Mammary epithelial cell (primary cell): ENCODE measurements at regions not wholly inside any gene's neighbourhood (a gene's known extent, or its start where the extent isn't known, plus 50 kb on each side); places are given as distances from the start of the nearest gene placed in this dataset.

Experiments
- CTCF ChIP-seq, 2 donors: IDR thresholded peaks in 1 of 2; conservative IDR thresholded peaks in 1 of 2; 2 replicates each; pipeline ENCODE4 v1.5.1; 2011 to 2012; ENCODE audit warnings: inconsistent platforms in 2 of 2, low read length in 2 of 2, mild to moderate bottlenecking in 2 of 2, control low read depth in 1 of 2, low read depth in 1 of 2; ENCODE audit not compliant: insufficient read depth in 1 of 2; ENCODE audit errors: extremely low read depth in 1 of 2
- EZH2 ChIP-seq: IDR thresholded peaks from 2 replicates; pipeline ENCODE4 v1.6.1; 2012; ENCODE audit warnings: low read length, inconsistent platforms, borderline replicate concordance

- TF ChIP-seq CTCF (conservative IDR thresholded peaks at IDR 0.05 in 1 of 2, IDR thresholded peaks at IDR 0.05 in 1 of 2; ENCODE audit: extremely low read depth in 1 of 2, insufficient read depth in 1 of 2, low read depth in 1 of 2, low read length in 2 of 2), result peak in 1 of 2 donors; percentile 5
- TF ChIP-seq EZH2, result no peak
These were observed 101.8 kb upstream of the MAP2 start for GRCh38 chr2:209322041-209322440.
